SK-N-SH treated with all-trans-retinoic acid at 6 μM for 48 hours (cell line): ENCODE measurements at regions not wholly inside any gene's neighbourhood (a gene's known extent, or its start where the extent isn't known, plus 50 kb on each side); places are given as distances from the start of the nearest gene placed in this dataset.

Source experiments
- ARNTL ChIP-seq: fragments of 450-650 bp; formaldehyde crosslinking; IDR thresholded peaks from 2 replicates; pipeline ENCODE4 v1.5.0; 2020; ENCODE audit warnings: low read depth, mild to moderate bottlenecking, moderate library complexity, borderline replicate concordance
- BACH2 ChIP-seq: fragments of 250-450 bp; sonication (Bioruptor Pico); IDR thresholded peaks from 2 replicates; pipeline ENCODE4 v1.9.0; 2021; ENCODE audit warnings: mild to moderate bottlenecking, borderline replicate concordance
- CREB5 ChIP-seq: fragments of 250-450 bp; sonication (Bioruptor Pico); IDR thresholded peaks from 2 replicates; pipeline ENCODE4 v1.5.1; 2020; ENCODE audit warnings: low read depth, mild to moderate bottlenecking, moderate library complexity
- CSDC2 ChIP-seq: fragments of 250-450 bp; sonication (Bioruptor Pico); IDR thresholded peaks from 2 replicates; pipeline ENCODE4 v1.5.0; 2020; ENCODE audit warnings: mild to moderate bottlenecking, moderate library complexity
- CSRNP3 ChIP-seq: fragments of 250-450 bp; sonication (Bioruptor Pico); IDR thresholded peaks from 2 replicates; pipeline ENCODE4 v1.5.1; 2021; ENCODE audit warnings: mild to moderate bottlenecking, moderate library complexity
- OSR1 ChIP-seq: fragments of 250-450 bp; sonication (Bioruptor Pico); IDR thresholded peaks from 2 replicates; pipeline ENCODE4 v1.8.0; 2022; ENCODE audit warnings: moderate library complexity, mild to moderate bottlenecking, inconsistent platforms
- POU6F1 ChIP-seq: fragments of 250-450 bp; sonication (Bioruptor Pico); IDR thresholded peaks from 2 replicates; pipeline ENCODE4 v1.8.0; 2021; ENCODE audit warnings: low read depth, mild to moderate bottlenecking, moderate library complexity, borderline replicate concordance
- RARB ChIP-seq: fragments of 250-450 bp; sonication (Bioruptor Pico); IDR thresholded peaks from 2 replicates; pipeline ENCODE4 v1.8.0; 2021; ENCODE audit warnings: mild to moderate bottlenecking, moderate library complexity
- ZC3H10 ChIP-seq: fragments of 250-450 bp; sonication (Bioruptor Pico); IDR thresholded peaks from 2 replicates; pipeline ENCODE4 v1.5.1; 2021; ENCODE audit warnings: mild to moderate bottlenecking, moderate library complexity
- ZFP3 ChIP-seq: fragments of 250-450 bp; sonication (Bioruptor Pico); IDR thresholded peaks from 2 replicates; pipeline ENCODE4 v1.5.0; 2020; ENCODE audit warnings: mild to moderate bottlenecking, moderate library complexity
- ZFP30 ChIP-seq: fragments of 450-650 bp; formaldehyde crosslinking; IDR thresholded peaks from 2 replicates; pipeline ENCODE4 v1.5.0; 2022; ENCODE audit warnings: mild to moderate bottlenecking, moderate library complexity

- no peak for TF ChIP-seq CREB5 (CRISPR knock-in tag)
- no peak for TF ChIP-seq CSRNP3
- TF ChIP-seq RARB = no peak
- no peak for TF ChIP-seq BACH2 (CRISPR knock-in tag)
- no peak for TF ChIP-seq OSR1 (CRISPR knock-in tag)
- TF ChIP-seq ZFP30 (CRISPR knock-in tag) = no peak
- no peak for TF ChIP-seq ARNTL (CRISPR knock-in tag)
- TF ChIP-seq ZC3H10 (CRISPR knock-in tag) = no peak
- TF ChIP-seq POU6F1 (CRISPR knock-in tag) = no peak
- no peak for TF ChIP-seq CSDC2 (CRISPR knock-in tag)
- no peak for TF ChIP-seq ZFP3 (CRISPR knock-in tag)
Observed at GRCh38 chr2:221635949-221636348, 63.8 kb upstream of the EPHA4 start.
